ENCODE measurements at regions not wholly inside any gene's neighbourhood (a gene's known extent, or its start where the extent isn't known, plus 50 kb on each side); places are given as distances from the start of the nearest gene placed in this dataset.
"Not testable (repeated sequence)": the region's sequence is repeated elsewhere in the genome, so short reads cannot be mapped to it uniquely, and the experiment has no call there.

- DNase-seq, result no peak
Observed at GRCh38 chr3:75248974-75249373, 415.2 kb upstream of the FRG2C start.

- no peak for DNase-seq
Observed at GRCh38 chr3:75254685-75255084, 409.4 kb upstream of the FRG2C start.

- not testable (repeated sequence) for DNase-seq
Observed at GRCh38 chr3:75258825-75259683, 405.1 kb upstream of the FRG2C start.

- not testable (repeated sequence) for DNase-seq
Observed at GRCh38 chr3:75260975-75261374, 403.2 kb upstream of the FRG2C start.

GRCh38 chr3:75262661-75263060 is 401.5 kb upstream of the FRG2C start:
- no peak for DNase-seq

- no peak for DNase-seq
Observed at GRCh38 chr3:75265897-75266296, 398.2 kb upstream of the FRG2C start.

GRCh38 chr3:75268576-75268975 is 395.6 kb upstream of the FRG2C start:
- DNase-seq, result not testable (repeated sequence)

GRCh38 chr3:75272237-75272636 is 391.9 kb upstream of the FRG2C start:
- DNase-seq, result not testable (repeated sequence)

GRCh38 chr3:75272691-75273090 is 391.4 kb upstream of the FRG2C start:
- no peak for DNase-seq

GRCh38 chr3:75285531-75286148 is 378.5 kb upstream of the FRG2C start:
- not testable (repeated sequence) for DNase-seq

- not testable (repeated sequence) for DNase-seq
Observed at GRCh38 chr3:75288972-75289574, 375.1 kb upstream of the FRG2C start.

GRCh38 chr3:75294124-75294523 is 370.0 kb upstream of the FRG2C start:
- DNase-seq, result no peak

GRCh38 chr3:75295013-75295412 is 369.1 kb upstream of the FRG2C start:
- no peak for DNase-seq

- no peak for DNase-seq
Observed at GRCh38 chr3:75296858-75297257, 367.3 kb upstream of the FRG2C start.

- DNase-seq, result no peak
Observed at GRCh38 chr3:75300606-75301005, 363.5 kb upstream of the FRG2C start.

- not testable (repeated sequence) for DNase-seq
Observed at GRCh38 chr3:75301050-75301449, 363.1 kb upstream of the FRG2C start.

GRCh38 chr3:75303741-75304140 is 360.4 kb upstream of the FRG2C start:
- DNase-seq, result no peak

GRCh38 chr3:75305901-75306300 is 358.2 kb upstream of the FRG2C start:
- no peak for DNase-seq

- DNase-seq, result not testable (repeated sequence)
Observed at GRCh38 chr3:75311306-75311705, 352.8 kb upstream of the FRG2C start.

GRCh38 chr3:75312469-75312868 is 351.7 kb upstream of the FRG2C start:
- not testable (repeated sequence) for DNase-seq

- not testable (repeated sequence) for DNase-seq
Observed at GRCh38 chr3:75319776-75320175, 344.4 kb upstream of the FRG2C start.

GRCh38 chr3:75320369-75320768 is 343.8 kb upstream of the FRG2C start:
- DNase-seq, result no peak

- DNase-seq, result no peak
Observed at GRCh38 chr3:75321060-75321459, 343.1 kb upstream of the FRG2C start.

- DNase-seq, result not testable (repeated sequence)
Observed at GRCh38 chr3:75323936-75324335, 340.2 kb upstream of the FRG2C start.
